ENCODE measurements at regions not wholly inside any gene's neighbourhood (a gene's known extent, or its start where the extent isn't known, plus 50 kb on each side); places are given as distances from the start of the nearest gene placed in this dataset.

- no peak overlapping the region for H3K27ac ChIP-seq
- no peak for TF ChIP-seq CTCF (conservative IDR thresholded peaks at IDR 0.05)
- no peak for TF ChIP-seq ZFX (IDR thresholded peaks at IDR 0.05)
These were observed 543.1 kb upstream of the NECTIN3 start for GRCh38 chr3:110528305-110529121.

- no peak overlapping the region for H3K27ac ChIP-seq
- TF ChIP-seq ZFX (IDR thresholded peaks at IDR 0.05) (no peak), CTCF (conservative IDR thresholded peaks at IDR 0.05) (no peak)
These were observed 540.7 kb upstream of the NECTIN3 start for GRCh38 chr3:110530902-110531301.

GRCh38 chr3:110533089-110533488 lies 538.5 kb upstream of the NECTIN3 start:
- no peak overlapping the region for H3K27ac ChIP-seq
- TF ChIP-seq CTCF (conservative IDR thresholded peaks at IDR 0.05) (no peak), ZFX (IDR thresholded peaks at IDR 0.05) (no peak)

GRCh38 chr3:110542552-110543150 lies 529.0 kb upstream of the NECTIN3 start:
- TF ChIP-seq ZFX (IDR thresholded peaks at IDR 0.05) (no peak), CTCF (conservative IDR thresholded peaks at IDR 0.05) (no peak)
- H3K27ac ChIP-seq = no peak overlapping the region

- TF ChIP-seq CTCF (conservative IDR thresholded peaks at IDR 0.05) = no peak
- TF ChIP-seq ZFX (IDR thresholded peaks at IDR 0.05) = no peak
- H3K27ac ChIP-seq = no peak overlapping the region
These were observed 526.9 kb upstream of the NECTIN3 start for GRCh38 chr3:110544730-110545129.

GRCh38 chr3:110550511-110550910 lies 521.1 kb upstream of the NECTIN3 start:
- no peak for TF ChIP-seq CTCF (conservative IDR thresholded peaks at IDR 0.05)
- no peak overlapping the region for H3K27ac ChIP-seq

GRCh38 chr3:110562621-110563020 lies 509.0 kb upstream of the NECTIN3 start:
- H3K27ac ChIP-seq = no peak overlapping the region
- TF ChIP-seq CTCF (conservative IDR thresholded peaks at IDR 0.05) = no peak
- no peak for TF ChIP-seq ZFX (IDR thresholded peaks at IDR 0.05)
